PC-3 (cell line): ENCODE measurements at regions not wholly inside any gene's neighbourhood (a gene's known extent, or its start where the extent isn't known, plus 50 kb on each side); places are given as distances from the start of the nearest gene placed in this dataset.

Experiments
- ATAC-seq: fragments of 200-7000 bp; cut with Tn5 transposase; 2 replicates; pipeline ENCODE4 v1.9.1; 2020; ENCODE audit warnings: mild to moderate bottlenecking, moderate library complexity
- BruUV-seq: library from RNA; stranded (reverse); fragments of 400-500 nt; replicated peaks from 2 replicates; lab custom pipeline; 2021; lab: Mats Ljungman, UMichigan
- CTCF ChIA-PET: fragments of 300-600 bp; sonication (Branson Sonifier 250); formaldehyde crosslinking; loops from one replicate; lab custom pipeline; 2022; ENCODE audit warnings: antibody characterized with exemption; lab: Charles Lee
- POLR2A ChIA-PET: fragments of 300-600 bp; sonication (Branson Sonifier 250); formaldehyde crosslinking; loops from one replicate; lab custom pipeline; 2022; ENCODE audit warnings: antibody characterized with exemption; ENCODE audit not compliant: unreplicated experiment; lab: Charles Lee
- DNase-seq: peaks from one replicate; pipeline ENCODE4 v3.0.0-alpha.2; 2015
- H2AFZ ChIP-seq: fragments of 300-600 bp; sonication (generic); 2 replicates; pipeline ENCODE4 v1.6.0; 2016; ENCODE audit warnings: antibody characterized with exemption, low read length
- H3F3A ChIP-seq: fragments of 300-600 bp; sonication (generic); one replicate; pipeline ENCODE4 v1.6.0; 2017; ENCODE audit warnings: antibody characterized with exemption, low read length, control low read depth, mild to moderate bottlenecking; ENCODE audit not compliant: unreplicated experiment
- H3K27ac ChIP-seq: fragments of 300-600 bp; sonication (generic); 2 replicates; pipeline ENCODE4 v1.5.1; 2016; ENCODE audit warnings: mild to moderate bottlenecking, low read length
- H3K27me3 ChIP-seq: fragments of 300-600 bp; sonication (generic); 2 replicates; pipeline ENCODE4 v1.6.1; 2016; ENCODE audit warnings: low read length, mixed read lengths
- H3K36me3 ChIP-seq: fragments of 300-600 bp; sonication (generic); 2 replicates; pipeline ENCODE4 v1.6.1; 2016; ENCODE audit warnings: low read depth, mixed run types, low read length, mixed read lengths
- H3K4me1 ChIP-seq: fragments of 300-600 bp; sonication (generic); 2 replicates; pipeline ENCODE4 v1.5.1; 2016; ENCODE audit warnings: low read length; ENCODE audit not compliant: insufficient read depth
- H3K4me2 ChIP-seq: fragments of 300-600 bp; sonication (generic); 2 replicates; pipeline ENCODE4 v1.6.0; 2016; ENCODE audit warnings: low read length
- H3K4me3 ChIP-seq: fragments of 300-600 bp; sonication (generic); 2 replicates; pipeline ENCODE4 v1.5.1; 2016; ENCODE audit warnings: mild to moderate bottlenecking, low read length, mixed read lengths
- H3K79me2 ChIP-seq: fragments of 300-600 bp; sonication (generic); 2 replicates; pipeline ENCODE4 v1.6.1; 2017; ENCODE audit warnings: low read length, mixed read lengths
- H3K9ac ChIP-seq: fragments of 300-600 bp; sonication (generic); 2 replicates; pipeline ENCODE4 v1.6.0; 2016; ENCODE audit warnings: mild to moderate bottlenecking, low read length
- H3K9me2 ChIP-seq: fragments of 300-600 bp; sonication (generic); replicated peaks from 2 replicates; pipeline ENCODE4 v1.6.1; 2016; ENCODE audit warnings: mixed run types, low read length, mixed read lengths
- H3K9me3 ChIP-seq: fragments of 300-600 bp; sonication (generic); 2 replicates; pipeline ENCODE4 v1.6.1; 2016; ENCODE audit warnings: low read length, mixed read lengths
- H4K20me1 ChIP-seq: fragments of 300-600 bp; sonication (generic); 2 replicates; pipeline ENCODE4 v1.6.1; 2016; ENCODE audit warnings: low read length, mixed read lengths
- EZH2 ChIP-seq: fragments of 300-600 bp; sonication (generic); IDR thresholded peaks from one replicate; pipeline ENCODE4 v1.6.1; 2017; ENCODE audit warnings: antibody characterized with exemption, mild to moderate bottlenecking, low read length; ENCODE audit not compliant: unreplicated experiment
- EZH2phosphoT487 ChIP-seq: fragments of 300-600 bp; sonication (generic); IDR thresholded peaks from 2 replicates; pipeline ENCODE4 v1.6.1; 2018; ENCODE audit warnings: mild to moderate bottlenecking, antibody characterized with exemption, low read length, borderline replicate concordance
- intact Hi-C: fragments of 100-400 bp; cut with micrococcal nuclease; formaldehyde crosslinking; loops from 2 replicates; pipeline ENCODE4 v1.9.0; 2023
- TF ChIP-seq, protein P1 (sequence below): fragments of 300-600 bp; sonication (generic); conservative IDR thresholded peaks from 2 replicates; pipeline ENCODE4 v1.5.1; 2017; ENCODE audit warnings: antibody characterized with exemption, low read depth, mild to moderate bottlenecking, low read length

DNA sequence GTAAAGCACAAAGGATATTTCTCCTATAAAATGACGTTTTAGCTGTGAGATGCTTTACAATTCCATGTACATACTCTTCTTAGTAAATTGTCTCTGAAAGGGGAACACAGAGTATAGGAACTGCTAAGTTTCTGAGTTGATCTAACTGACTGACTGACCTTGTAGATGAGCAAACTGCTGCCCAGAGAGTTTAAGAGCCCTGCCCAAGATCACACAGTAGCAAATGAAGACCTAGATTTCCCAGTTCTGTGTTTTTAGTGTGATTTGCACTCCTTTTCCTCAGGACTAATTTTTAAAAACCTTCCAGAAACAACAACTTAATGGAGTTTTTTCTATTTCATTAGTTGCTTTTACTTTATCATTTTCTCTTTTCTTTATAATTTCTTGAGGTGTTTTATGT lies 247.7 kb downstream of the PDCD6IP start:
- Histone ChIP-seq H3K9me2 (no peaks in the 10 kb centered on the region), H3F3A (no peaks in the 10 kb centered on the region), H3K36me3 (no peaks in the 10 kb centered on the region), H3K9ac (no peak overlapping the region), H3K27me3 (peaks cover 10% of the 10 kb centered on the region; the same call in 1 of the 2 replicates), H3K4me1 (no peaks in the 10 kb centered on the region), H3K4me2 (no peak overlapping the region), H4K20me1 (no peaks in the 10 kb centered on the region), H2AFZ (no peak overlapping the region), H3K9me3 (no peaks in the 10 kb centered on the region), H3K27ac (no peak overlapping the region), H3K4me3 (no peak overlapping the region), H3K79me2 (no peaks in the 10 kb centered on the region)
- POLR2A ChIA-PET: no interaction called here
- CTCF ChIA-PET: no interaction called here
- ATAC-seq: no peak
- intact Hi-C loops: no loop called here
- BruUV-seq: no TSS peak
- TF ChIP-seq EZH2 (no peak), EZH2phosphoT487 (no peak)
- TF ChIP-seq, protein P1, sequence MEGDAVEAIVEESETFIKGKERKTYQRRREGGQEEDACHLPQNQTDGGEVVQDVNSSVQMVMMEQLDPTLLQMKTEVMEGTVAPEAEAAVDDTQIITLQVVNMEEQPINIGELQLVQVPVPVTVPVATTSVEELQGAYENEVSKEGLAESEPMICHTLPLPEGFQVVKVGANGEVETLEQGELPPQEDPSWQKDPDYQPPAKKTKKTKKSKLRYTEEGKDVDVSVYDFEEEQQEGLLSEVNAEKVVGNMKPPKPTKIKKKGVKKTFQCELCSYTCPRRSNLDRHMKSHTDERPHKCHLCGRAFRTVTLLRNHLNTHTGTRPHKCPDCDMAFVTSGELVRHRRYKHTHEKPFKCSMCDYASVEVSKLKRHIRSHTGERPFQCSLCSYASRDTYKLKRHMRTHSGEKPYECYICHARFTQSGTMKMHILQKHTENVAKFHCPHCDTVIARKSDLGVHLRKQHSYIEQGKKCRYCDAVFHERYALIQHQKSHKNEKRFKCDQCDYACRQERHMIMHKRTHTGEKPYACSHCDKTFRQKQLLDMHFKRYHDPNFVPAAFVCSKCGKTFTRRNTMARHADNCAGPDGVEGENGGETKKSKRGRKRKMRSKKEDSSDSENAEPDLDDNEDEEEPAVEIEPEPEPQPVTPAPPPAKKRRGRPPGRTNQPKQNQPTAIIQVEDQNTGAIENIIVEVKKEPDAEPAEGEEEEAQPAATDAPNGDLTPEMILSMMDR: no peak
- no peak for DNase-seq

GRCh38 chr3:34053626-34054025 lies 255.2 kb downstream of the PDCD6IP start:
- TF ChIP-seq, protein P1: no peak
- H3K4me2 ChIP-seq: no peak overlapping the region
- H2AFZ ChIP-seq: no peak overlapping the region
- DNase-seq: no peak
- intact Hi-C loops: no loop called here
- peaks cover 17% of the 10 kb centered on the region; the same call in 1 of the 2 replicates for H3K27me3 ChIP-seq
- no peaks in the 10 kb centered on the region for H3K79me2 ChIP-seq
- no peaks in the 10 kb centered on the region for H3F3A ChIP-seq
- H3K9me3 ChIP-seq: no peaks in the 10 kb centered on the region
- H3K9me2 ChIP-seq: no peaks in the 10 kb centered on the region
- no peaks in the 10 kb centered on the region for H4K20me1 ChIP-seq
- no peak overlapping the region for H3K4me3 ChIP-seq
- BruUV-seq: no TSS peak
- no peaks in the 10 kb centered on the region for H3K36me3 ChIP-seq
- CTCF ChIA-PET: no interaction called here
- H3K27ac ChIP-seq: no peak overlapping the region
- ATAC-seq: no peak
- POLR2A ChIA-PET: no interaction called here
- H3K4me1 ChIP-seq: 0 out of 2 replicates have a peak, but pooled peaks cover 3% of the 10 kb centered on the region
- no peak overlapping the region for H3K9ac ChIP-seq

- ATAC-seq (no peak), DNase-seq (no peak)
- Histone ChIP-seq H3K9me3 (no peaks in the 10 kb centered on the region), H3K27ac (no peak overlapping the region), H4K20me1 (no peaks in the 10 kb centered on the region), H3K27me3 (peaks cover 13% of the 10 kb centered on the region; the same call in 1 of the 2 replicates), H3K4me3 (no peak overlapping the region), H2AFZ (peak overlapping the region; percentile 18; the same call in 1 of the 2 replicates), H3K4me2 (no peak overlapping the region), H3K4me1 (0 out of 2 replicates have a peak, but pooled peaks cover 3% of the 10 kb centered on the region), H3K9me2 (no peaks in the 10 kb centered on the region), H3K36me3 (no peaks in the 10 kb centered on the region), H3K9ac (no peak overlapping the region), H3K79me2 (no peaks in the 10 kb centered on the region), H3F3A (no peaks in the 10 kb centered on the region)
- intact Hi-C loops: no loop called here
- TF ChIP-seq EZH2phosphoT487: no peak
- no peak for TF ChIP-seq EZH2
- TF ChIP-seq, protein P1: no peak
- ChIA-PET CTCF (no interaction called here), POLR2A (no interaction called here)
- BruUV-seq: no TSS peak
Measured at GRCh38 chr3:34056181-34056910, 257.9 kb downstream of the PDCD6IP start.
